HEK293 (cell line): ENCODE measurements at regions not wholly inside any gene's neighbourhood (a gene's known extent, or its start where the extent isn't known, plus 50 kb on each side); places are given as distances from the start of the nearest gene placed in this dataset.

Source experiments
- ZNF10 ChIP-seq: fragments of 450-650 bp; formaldehyde crosslinking; IDR thresholded peaks from 2 replicates; pipeline ENCODE4 v1.5.1; 2017; ENCODE audit warnings: missing biosample characterization, missing genetic modification characterization
- ZNF121 ChIP-seq: fragments of 450-650 bp; formaldehyde crosslinking; IDR thresholded peaks from 2 replicates; pipeline ENCODE4 v1.5.1; 2016; ENCODE audit warnings: missing biosample characterization, missing genetic modification characterization
- ZNF16 ChIP-seq: fragments of 450-650 bp; formaldehyde crosslinking; IDR thresholded peaks from 2 replicates; pipeline ENCODE4 v1.5.1; 2016; ENCODE audit warnings: low read depth, missing biosample characterization, missing genetic modification characterization
- ZNF239 ChIP-seq: fragments of 450-650 bp; formaldehyde crosslinking; IDR thresholded peaks from 2 replicates; pipeline ENCODE4 v1.5.1; 2016; ENCODE audit warnings: missing biosample characterization, missing genetic modification characterization
- ZNF248 ChIP-seq: fragments of 450-650 bp; formaldehyde crosslinking; IDR thresholded peaks from 2 replicates; pipeline ENCODE4 v1.5.1; 2017; ENCODE audit warnings: missing biosample characterization, missing genetic modification characterization
- ZNF350 ChIP-seq: fragments of 450-650 bp; formaldehyde crosslinking; IDR thresholded peaks from 2 replicates; pipeline ENCODE4 v1.5.0; 2017; ENCODE audit warnings: missing biosample characterization, mild to moderate bottlenecking, missing genetic modification characterization
- ZNF558 ChIP-seq: fragments of 450-650 bp; formaldehyde crosslinking; IDR thresholded peaks from 2 replicates; pipeline ENCODE4 v1.5.1; 2016; ENCODE audit warnings: missing biosample characterization, missing genetic modification characterization
- TF ChIP-seq, protein P1 (sequence below): IDR thresholded peaks from 2 replicates; pipeline ENCODE4 v1.6.1; 2011; ENCODE audit warnings: mild to moderate bottlenecking, low read depth, low read length, borderline replicate concordance
- TF ChIP-seq, protein P2 (sequence below): fragments of 450-650 bp; formaldehyde crosslinking; IDR thresholded peaks from 2 replicates; pipeline ENCODE4 v1.5.1; 2016; ENCODE audit warnings: missing biosample characterization, missing genetic modification characterization
- TF ChIP-seq, protein P3 (sequence below): fragments of 450-650 bp; formaldehyde crosslinking; IDR thresholded peaks from 2 replicates; pipeline ENCODE4 v1.5.1; 2016; ENCODE audit warnings: missing biosample characterization, missing genetic modification characterization
- TF ChIP-seq, protein P4 (sequence below): fragments of 450-650 bp; formaldehyde crosslinking; IDR thresholded peaks from 2 replicates; pipeline ENCODE4 v1.5.1; 2016; ENCODE audit warnings: missing biosample characterization, missing genetic modification characterization

DNA sequence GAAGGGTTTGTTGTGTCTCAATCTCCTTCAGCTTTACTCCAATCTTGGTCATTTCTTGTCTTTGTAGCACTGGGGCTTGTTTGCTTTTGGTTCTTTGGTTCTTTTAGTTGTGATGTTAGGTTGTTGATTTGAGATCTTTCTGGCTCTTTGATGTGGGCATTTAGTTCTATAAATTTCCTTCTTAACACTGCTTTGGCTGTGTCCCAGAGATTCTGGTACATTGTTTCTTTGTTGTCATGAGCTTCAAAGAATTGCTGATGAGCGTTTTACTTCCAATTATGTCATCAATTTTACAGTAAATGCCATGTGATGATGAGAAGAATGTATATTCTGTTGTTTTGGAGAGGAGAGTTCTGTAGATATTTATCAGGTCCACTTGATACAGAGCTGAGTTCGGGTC lies 353.3 kb downstream of the MAN2A1 start:
- TF ChIP-seq, protein P1, sequence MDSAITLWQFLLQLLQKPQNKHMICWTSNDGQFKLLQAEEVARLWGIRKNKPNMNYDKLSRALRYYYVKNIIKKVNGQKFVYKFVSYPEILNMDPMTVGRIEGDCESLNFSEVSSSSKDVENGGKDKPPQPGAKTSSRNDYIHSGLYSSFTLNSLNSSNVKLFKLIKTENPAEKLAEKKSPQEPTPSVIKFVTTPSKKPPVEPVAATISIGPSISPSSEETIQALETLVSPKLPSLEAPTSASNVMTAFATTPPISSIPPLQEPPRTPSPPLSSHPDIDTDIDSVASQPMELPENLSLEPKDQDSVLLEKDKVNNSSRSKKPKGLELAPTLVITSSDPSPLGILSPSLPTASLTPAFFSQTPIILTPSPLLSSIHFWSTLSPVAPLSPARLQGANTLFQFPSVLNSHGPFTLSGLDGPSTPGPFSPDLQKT: no peak
- TF ChIP-seq ZNF121: no peak
- TF ChIP-seq, protein P2, sequence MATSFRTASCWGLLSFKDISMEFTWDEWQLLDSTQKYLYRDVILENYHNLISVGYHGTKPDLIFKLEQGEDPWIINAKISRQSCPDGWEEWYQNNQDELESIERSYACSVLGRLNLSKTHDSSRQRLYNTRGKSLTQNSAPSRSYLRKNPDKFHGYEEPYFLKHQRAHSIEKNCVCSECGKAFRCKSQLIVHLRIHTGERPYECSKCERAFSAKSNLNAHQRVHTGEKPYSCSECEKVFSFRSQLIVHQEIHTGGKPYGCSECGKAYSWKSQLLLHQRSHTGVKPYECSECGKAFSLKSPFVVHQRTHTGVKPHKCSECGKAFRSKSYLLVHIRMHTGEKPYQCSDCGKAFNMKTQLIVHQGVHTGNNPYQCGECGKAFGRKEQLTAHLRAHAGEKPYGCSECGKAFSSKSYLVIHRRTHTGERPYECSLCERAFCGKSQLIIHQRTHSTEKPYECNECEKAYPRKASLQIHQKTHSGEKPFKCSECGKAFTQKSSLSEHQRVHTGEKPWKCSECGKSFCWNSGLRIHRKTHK (tag by site-specific recombination): no peak
- TF ChIP-seq ZNF16 (tag by site-specific recombination): no peak
- TF ChIP-seq ZNF558 (tag by site-specific recombination): no peak
- TF ChIP-seq, protein P3, sequence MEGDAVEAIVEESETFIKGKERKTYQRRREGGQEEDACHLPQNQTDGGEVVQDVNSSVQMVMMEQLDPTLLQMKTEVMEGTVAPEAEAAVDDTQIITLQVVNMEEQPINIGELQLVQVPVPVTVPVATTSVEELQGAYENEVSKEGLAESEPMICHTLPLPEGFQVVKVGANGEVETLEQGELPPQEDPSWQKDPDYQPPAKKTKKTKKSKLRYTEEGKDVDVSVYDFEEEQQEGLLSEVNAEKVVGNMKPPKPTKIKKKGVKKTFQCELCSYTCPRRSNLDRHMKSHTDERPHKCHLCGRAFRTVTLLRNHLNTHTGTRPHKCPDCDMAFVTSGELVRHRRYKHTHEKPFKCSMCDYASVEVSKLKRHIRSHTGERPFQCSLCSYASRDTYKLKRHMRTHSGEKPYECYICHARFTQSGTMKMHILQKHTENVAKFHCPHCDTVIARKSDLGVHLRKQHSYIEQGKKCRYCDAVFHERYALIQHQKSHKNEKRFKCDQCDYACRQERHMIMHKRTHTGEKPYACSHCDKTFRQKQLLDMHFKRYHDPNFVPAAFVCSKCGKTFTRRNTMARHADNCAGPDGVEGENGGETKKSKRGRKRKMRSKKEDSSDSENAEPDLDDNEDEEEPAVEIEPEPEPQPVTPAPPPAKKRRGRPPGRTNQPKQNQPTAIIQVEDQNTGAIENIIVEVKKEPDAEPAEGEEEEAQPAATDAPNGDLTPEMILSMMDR (tag by site-specific recombination): no peak
- no peak for TF ChIP-seq ZNF350 (tag by site-specific recombination)
- TF ChIP-seq ZNF10 (tag by site-specific recombination): no peak
- TF ChIP-seq, protein P4, sequence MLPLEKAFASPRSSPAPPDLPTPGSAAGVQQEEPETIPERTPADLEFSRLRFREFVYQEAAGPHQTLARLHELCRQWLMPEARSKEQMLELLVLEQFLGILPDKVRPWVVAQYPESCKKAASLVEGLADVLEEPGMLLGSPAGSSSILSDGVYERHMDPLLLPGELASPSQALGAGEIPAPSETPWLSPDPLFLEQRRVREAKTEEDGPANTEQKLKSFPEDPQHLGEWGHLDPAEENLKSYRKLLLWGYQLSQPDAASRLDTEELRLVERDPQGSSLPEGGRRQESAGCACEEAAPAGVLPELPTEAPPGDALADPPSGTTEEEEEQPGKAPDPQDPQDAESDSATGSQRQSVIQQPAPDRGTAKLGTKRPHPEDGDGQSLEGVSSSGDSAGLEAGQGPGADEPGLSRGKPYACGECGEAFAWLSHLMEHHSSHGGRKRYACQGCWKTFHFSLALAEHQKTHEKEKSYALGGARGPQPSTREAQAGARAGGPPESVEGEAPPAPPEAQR (tag by site-specific recombination): no peak
- no peak for TF ChIP-seq ZNF248 (tag by site-specific recombination)
- no peak for TF ChIP-seq ZNF239
